ENCODE measurements at regions not wholly inside any gene's neighbourhood (a gene's known extent, or its start where the extent isn't known, plus 50 kb on each side); places are given as distances from the start of the nearest gene placed in this dataset.

- Histone ChIP-seq H3K4me1 (ENCODE audit: control insufficient read depth, insufficient read depth, low read length) (no peaks in the 10 kb centered on the region), H3K9me3 (ENCODE audit: control insufficient read depth, insufficient read depth, low read depth, low read length) (no peaks in the 10 kb centered on the region), H3K27ac (ENCODE audit: extremely low read depth, low read depth, low read length) (no peak overlapping the region), H3K36me3 (ENCODE audit: control insufficient read depth in 2 of 2, insufficient read depth in 1 of 2, low read length in 2 of 2) (no peaks in the 10 kb centered on the region), H3K4me3 (ENCODE audit: low read depth, low read length) (no peak overlapping the region)
- TF ChIP-seq ZNF292 (tag by site-specific recombination; IDR thresholded peaks at IDR 0.05; ENCODE audit: borderline replicate concordance, low read depth): no peak
- TF ChIP-seq ZNF785 (tag by site-specific recombination; IDR thresholded peaks at IDR 0.05): no peak
- no peak for TF ChIP-seq ZBTB8A (tag by site-specific recombination; IDR thresholded peaks at IDR 0.05)
- TF ChIP-seq ZNF146 (tag by site-specific recombination; IDR thresholded peaks at IDR 0.05): peak; percentile 44; the same call in 1 of the 2 replicates
- ChIA-PET POLR2A (no interaction called here), CTCF (interaction anchor here (0.6 to 1.0 kb wide), 2 partner anchors 35 to 986 kb away, joined by 3 to 4 read pairs; no protein-coding TSS in a partner anchor)
Observed at GRCh38 chr1:224815647-224816046, 113.8 kb upstream of the DNAH14 start.

GRCh38 chr1:224816062-224816461 lies 113.4 kb upstream of the DNAH14 start:
- ChIA-PET POLR2A (no interaction called here), CTCF (interaction anchor here (0.6 to 1.0 kb wide), 2 partner anchors 35 to 986 kb away, joined by 3 to 4 read pairs; no protein-coding TSS in a partner anchor)
- Histone ChIP-seq H3K4me3 (ENCODE audit: low read depth, low read length) (no peak overlapping the region), H3K9me3 (ENCODE audit: control insufficient read depth, insufficient read depth, low read depth, low read length) (no peaks in the 10 kb centered on the region), H3K36me3 (ENCODE audit: control insufficient read depth in 2 of 2, insufficient read depth in 1 of 2, low read length in 2 of 2) (no peaks in the 10 kb centered on the region), H3K4me1 (ENCODE audit: control insufficient read depth, insufficient read depth, low read length) (no peaks in the 10 kb centered on the region), H3K27ac (ENCODE audit: extremely low read depth, low read depth, low read length) (no peak overlapping the region)
- TF ChIP-seq ZBTB10 (tag by site-specific recombination; IDR thresholded peaks at IDR 0.05): no peak
- TF ChIP-seq ZNF140 (tag by site-specific recombination; IDR thresholded peaks at IDR 0.05): no peak
- no peak for TF ChIP-seq SP2 (tag by site-specific recombination; IDR thresholded peaks at IDR 0.05)

- Histone ChIP-seq H3K9me3 (ENCODE audit: control insufficient read depth, insufficient read depth, low read depth, low read length) (no peaks in the 10 kb centered on the region), H3K4me3 (ENCODE audit: low read depth, low read length) (no peak overlapping the region), H3K4me1 (ENCODE audit: control insufficient read depth, insufficient read depth, low read length) (no peaks in the 10 kb centered on the region), H3K27ac (ENCODE audit: extremely low read depth, low read depth, low read length) (no peak overlapping the region), H3K36me3 (ENCODE audit: control insufficient read depth in 2 of 2, insufficient read depth in 1 of 2, low read length in 2 of 2) (no peaks in the 10 kb centered on the region)
- CTCF ChIA-PET: interaction anchor here (4.5 kb wide), 1 partner anchor 34 kb away, joined by 27 read pairs; no protein-coding TSS in a partner anchor
- POLR2A ChIA-PET: no interaction called here
- no peak for TF ChIP-seq ZBTB8A (tag by site-specific recombination; IDR thresholded peaks at IDR 0.05)
- no peak for TF ChIP-seq ZNF560 (tag by site-specific recombination; IDR thresholded peaks at IDR 0.05; ENCODE audit: borderline replicate concordance)
- no peak for TF ChIP-seq ZNF174 (tag by site-specific recombination; IDR thresholded peaks at IDR 0.05)
- TF ChIP-seq MYNN (tag by site-specific recombination; IDR thresholded peaks at IDR 0.05; ENCODE audit: borderline replicate concordance): no peak
- TF ChIP-seq ZNF792 (tag by site-specific recombination; IDR thresholded peaks at IDR 0.05): no peak
- TF ChIP-seq ZSCAN5A (tag by site-specific recombination; IDR thresholded peaks at IDR 0.05): no peak
- TF ChIP-seq ZNF623 (tag by site-specific recombination; IDR thresholded peaks at IDR 0.05): no peak
- no peak for TF ChIP-seq BCL6B (tag by site-specific recombination; IDR thresholded peaks at IDR 0.05)
- TF ChIP-seq ZNF514 (tag by site-specific recombination; IDR thresholded peaks at IDR 0.05): no peak
- no peak for TF ChIP-seq ZBTB11 (tag by site-specific recombination; conservative IDR thresholded peaks at IDR 0.05; ENCODE audit: low read depth)
- TF ChIP-seq ZNF354C (tag by site-specific recombination; IDR thresholded peaks at IDR 0.05; ENCODE audit: borderline replicate concordance, low read depth): no peak
- no peak for TF ChIP-seq ZNF664 (tag by site-specific recombination; IDR thresholded peaks at IDR 0.05)
- TF ChIP-seq ZNF341 (tag by site-specific recombination; IDR thresholded peaks at IDR 0.05; ENCODE audit: low read depth): no peak
- no peak for TF ChIP-seq ZNF510 (tag by site-specific recombination; IDR thresholded peaks at IDR 0.05; ENCODE audit: insufficient replicate concordance)
- TF ChIP-seq ZSCAN4 (tag by site-specific recombination; IDR thresholded peaks at IDR 0.05): no peak
Observed at GRCh38 chr1:224817382-224817781, 112.1 kb upstream of the DNAH14 start.

Measured in HEK293 (cell line).